Activated T-helper 1 cell treated with anti-CD3 and anti-CD28 coated beads, Interleukin-2, amount 50 U/mL, for 16 hours (primary cell): ENCODE measurements at regions not wholly inside any gene's neighbourhood (a gene's known extent, or its start where the extent isn't known, plus 50 kb on each side); places are given as distances from the start of the nearest gene placed in this dataset.
"Not testable (repeated sequence)": the region's sequence is repeated elsewhere in the genome, so short reads cannot be mapped to it uniquely, and the experiment has no call there.

Source experiments
- DNase-seq, 2 donors: peaks; one replicate each; pipeline ENCODE4 v3.0.0-alpha.2; 2020; ENCODE audit warnings: low read depth in 1 of 2, low spot score in 1 of 2

DNA sequence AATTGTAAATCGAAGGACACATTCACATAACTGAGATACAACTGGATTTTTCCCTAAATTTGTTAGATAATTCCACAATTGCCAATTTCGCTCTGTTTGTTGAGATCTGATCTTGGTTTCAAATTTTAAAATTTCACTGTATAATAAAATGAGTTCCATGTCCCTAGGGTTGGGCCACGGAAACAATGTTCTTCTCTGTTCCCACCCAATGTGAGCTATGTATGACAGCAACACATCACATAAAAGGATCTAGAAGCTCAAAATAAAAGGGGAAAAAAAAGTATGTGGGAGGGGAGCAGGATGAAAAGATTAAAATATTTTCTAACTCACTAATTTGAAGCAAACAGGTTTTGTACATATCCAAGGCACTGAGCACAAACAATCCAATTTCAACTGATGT lies 287.8 kb upstream of the MKLN1 start:
- DNase-seq, result no peak

- no peak for DNase-seq
These were observed 287.2 kb upstream of the MKLN1 start for GRCh38 chr7:131040467-131040932.

GRCh38 chr7:131041012-131041695 lies 286.5 kb upstream of the MKLN1 start:
- DNase-seq, result not testable (repeated sequence)

DNA sequence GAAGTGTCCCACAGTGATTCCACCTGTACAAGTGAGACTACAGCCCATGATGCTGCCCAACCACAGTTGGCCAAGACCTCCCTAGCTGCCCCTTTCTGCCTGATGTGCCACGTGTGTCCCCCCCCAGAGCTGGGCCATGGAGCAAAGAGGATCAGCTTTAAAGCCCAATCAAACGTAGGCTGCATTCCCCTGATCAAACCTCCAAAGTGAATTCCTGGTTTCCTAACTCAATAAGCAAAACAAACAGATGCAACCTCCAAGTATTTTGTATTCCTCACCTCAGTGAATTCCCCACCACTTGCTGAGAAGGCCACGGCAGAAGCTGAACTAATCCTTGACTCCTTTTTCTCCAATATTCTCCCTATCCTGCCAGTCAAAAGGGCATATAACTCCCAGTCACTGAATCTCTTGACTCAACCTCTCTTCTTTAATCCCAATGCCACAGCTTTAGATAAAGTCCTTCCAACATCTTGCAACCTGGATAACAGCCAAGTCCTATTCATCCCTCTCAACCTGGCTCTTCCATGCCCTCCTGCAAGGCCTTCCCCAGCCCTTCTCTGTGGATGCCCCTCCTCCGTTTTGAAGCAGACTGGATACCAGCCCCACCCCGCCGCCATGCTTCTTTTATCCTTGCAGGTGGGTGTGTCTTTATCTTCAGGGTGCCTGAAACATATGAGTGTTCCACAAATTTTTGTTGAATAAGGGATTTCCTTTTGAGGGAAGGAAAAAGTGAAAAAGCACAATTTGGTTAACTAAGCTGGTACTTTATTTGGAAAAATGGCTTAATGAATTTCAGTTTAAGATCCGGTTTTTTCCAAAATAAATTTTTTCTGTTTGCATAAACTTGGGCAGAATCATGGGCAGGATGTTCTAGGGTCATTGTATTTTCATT lies 285.2 kb upstream of the MKLN1 start:
- no peak for DNase-seq

DNA sequence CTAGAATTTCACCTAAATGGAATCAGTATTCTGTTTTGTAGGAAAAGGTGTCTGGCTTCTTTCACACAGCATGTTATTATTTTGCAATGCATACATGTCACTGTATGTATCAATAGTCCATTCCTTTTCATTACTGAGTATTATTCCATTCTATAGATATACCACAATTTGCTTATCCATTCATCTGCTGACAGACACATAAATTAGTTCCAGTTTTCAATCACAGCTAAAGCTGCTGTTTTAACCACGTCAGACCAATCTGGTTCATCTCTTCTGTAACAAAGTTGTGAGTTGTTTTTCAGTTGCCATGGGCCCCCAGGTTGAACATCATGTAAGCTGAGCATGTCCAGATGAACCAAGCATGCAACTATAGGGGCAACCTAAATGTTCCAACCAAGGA lies 282.1 kb upstream of the MKLN1 start:
- no peak for DNase-seq

GRCh38 chr7:131046246-131046645 lies 281.4 kb upstream of the MKLN1 start:
- DNase-seq, result no peak

- no peak for DNase-seq
These were observed 279.9 kb upstream of the MKLN1 start for GRCh38 chr7:131047651-131048304.

GRCh38 chr7:131051304-131051703 lies 276.4 kb upstream of the MKLN1 start:
- DNase-seq, result no peak

GRCh38 chr7:131052285-131052904 lies 275.3 kb upstream of the MKLN1 start:
- DNase-seq, result no peak

GRCh38 chr7:131056007-131056406 lies 271.7 kb upstream of the MKLN1 start:
- no peak for DNase-seq

DNA sequence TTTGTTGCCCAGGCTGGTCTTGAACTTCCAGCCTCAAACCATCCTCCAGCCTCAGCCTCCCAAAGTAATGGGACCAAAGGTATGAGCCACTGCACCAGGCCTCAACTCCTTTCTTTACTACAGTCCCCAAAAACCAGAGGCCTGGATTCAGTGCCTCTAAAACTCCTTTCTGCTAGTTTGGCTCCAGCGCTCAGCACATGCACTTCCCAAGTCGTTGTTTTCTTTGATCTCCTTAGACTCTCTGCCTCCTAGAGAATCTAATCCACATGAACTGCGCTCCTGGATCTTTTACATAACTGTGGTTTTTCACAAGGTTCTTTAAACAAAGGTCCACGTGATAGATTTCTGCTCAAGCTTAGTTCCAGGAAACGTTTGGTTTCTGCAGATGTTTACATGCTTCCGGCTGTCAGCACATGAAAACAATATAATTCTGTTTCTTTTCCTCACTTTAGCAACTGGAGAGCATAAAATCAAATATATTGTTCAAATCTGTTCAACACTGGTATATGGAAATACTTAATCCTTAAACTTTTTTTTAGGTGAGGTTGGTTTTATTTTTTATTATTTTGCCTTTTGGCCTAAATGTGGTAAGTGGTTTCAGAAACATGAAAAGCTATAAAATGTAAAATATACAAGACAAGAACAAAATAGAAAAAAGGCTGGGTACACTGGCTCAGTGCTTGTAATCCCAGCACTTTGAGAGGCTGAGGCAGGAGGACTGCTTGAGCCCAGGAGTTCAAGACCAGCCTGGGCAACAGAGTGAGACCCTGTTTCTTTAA lies 270.5 kb upstream of the MKLN1 start:
- DNase-seq, result no peak

GRCh38 chr7:131057794-131058070 lies 269.9 kb upstream of the MKLN1 start:
- no peak for DNase-seq

- not testable (repeated sequence) for DNase-seq
These were observed 269.0 kb upstream of the MKLN1 start for GRCh38 chr7:131058561-131059288.

GRCh38 chr7:131059401-131059800 lies 268.3 kb upstream of the MKLN1 start:
- DNase-seq, result not testable (repeated sequence)

- DNase-seq, result no peak
These were observed 266.5 kb upstream of the MKLN1 start for GRCh38 chr7:131061158-131061557.

DNA sequence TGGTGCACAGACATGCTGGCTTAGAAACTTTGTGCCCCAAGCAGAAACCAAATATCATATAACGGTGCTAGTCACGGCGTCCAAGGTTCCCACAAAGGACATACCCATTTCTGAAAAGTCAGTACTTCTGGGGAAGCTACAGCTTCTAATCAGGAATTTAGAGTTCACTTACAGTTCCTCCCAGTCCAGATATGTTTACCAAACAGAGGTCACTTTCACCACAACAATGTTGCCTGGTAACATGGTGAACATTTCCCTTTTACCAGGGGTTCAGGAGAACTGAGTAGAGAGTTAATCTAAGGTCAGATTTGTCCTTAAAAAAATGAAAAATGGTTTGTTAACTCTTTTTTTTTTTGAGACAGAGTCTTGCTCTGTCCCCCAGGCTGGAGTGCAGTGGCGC lies 265.9 kb upstream of the MKLN1 start:
- no peak for DNase-seq

- no peak for DNase-seq
These were observed 261.0 kb upstream of the MKLN1 start for GRCh38 chr7:131066635-131067034.

DNA sequence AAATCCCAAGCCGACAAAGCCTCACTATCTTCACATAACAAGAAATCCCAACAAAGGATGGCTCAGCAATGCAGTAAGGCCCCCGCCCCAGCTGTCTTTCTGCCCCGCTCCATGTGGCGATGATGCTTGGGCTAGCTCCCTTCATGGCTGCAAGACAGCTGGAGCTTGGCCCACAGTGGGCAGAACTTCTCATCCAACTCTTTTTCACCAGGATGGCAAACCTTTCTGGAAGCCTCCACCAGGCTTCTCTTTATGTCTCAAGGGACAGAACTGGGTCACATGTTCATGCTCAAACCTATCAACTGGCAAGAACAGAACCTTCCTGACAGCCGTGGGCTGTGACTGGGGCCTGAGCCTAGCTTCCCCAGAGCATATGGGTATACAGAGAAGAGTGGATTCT lies 260.5 kb upstream of the MKLN1 start:
- no peak for DNase-seq

DNA sequence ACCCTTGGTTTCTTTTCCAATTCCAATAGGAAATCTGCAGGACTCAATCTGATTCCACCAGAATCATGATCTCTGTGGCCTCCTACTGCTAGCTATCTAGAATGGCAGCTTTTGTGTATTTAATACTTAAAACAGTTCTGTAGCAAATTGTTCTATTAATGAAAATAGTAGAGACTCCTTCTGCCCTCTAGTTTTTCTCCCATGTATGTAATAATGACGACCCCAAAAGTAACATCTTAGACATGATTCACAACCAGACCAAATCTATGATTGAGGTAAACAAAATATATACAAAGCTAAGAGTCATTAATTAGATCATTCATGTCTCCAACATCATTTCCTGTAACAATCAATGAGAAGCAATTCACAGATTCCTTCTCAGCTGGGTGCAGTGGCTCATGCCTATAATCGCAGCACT lies 259.1 kb upstream of the MKLN1 start:
- no peak for DNase-seq
